A673 (cell line): ENCODE measurements at regions not wholly inside any gene's neighbourhood (a gene's known extent, or its start where the extent isn't known, plus 50 kb on each side); places are given as distances from the start of the nearest gene placed in this dataset.
"Not testable (repeated sequence)": the region's sequence is repeated elsewhere in the genome, so short reads cannot be mapped to it uniquely, and the experiment has no call there.

Source experiments
- BruUV-seq: library from RNA; stranded (reverse); fragments of 400-500 nt; replicated peaks from 2 replicates; lab custom pipeline; 2021; lab: Mats Ljungman, UMichigan
- CTCF ChIA-PET: fragments of 300-600 bp; sonication (Branson Sonifier 250); formaldehyde crosslinking; loops from one replicate; lab custom pipeline; 2022; ENCODE audit warnings: antibody characterized with exemption; lab: Charles Lee
- POLR2A ChIA-PET: fragments of 300-600 bp; sonication (Branson Sonifier 250); formaldehyde crosslinking; loops from one replicate; lab custom pipeline; 2022; ENCODE audit warnings: antibody characterized with exemption; ENCODE audit not compliant: low non-redundant PET; lab: Charles Lee
- DNase-seq: peaks from one replicate; pipeline ENCODE4 v3.0.0-alpha.2; 2015; ENCODE audit warnings: low spot score
- H3K27ac ChIP-seq: fragments of 200-600 bp; sonication (generic); 2 replicates; pipeline ENCODE4 v1.5.1; 2016; ENCODE audit warnings: mixed run types, low read depth, mild to moderate bottlenecking, mixed read lengths, antibody characterized with exemption, low read length; ENCODE audit not compliant: poor library complexity, severe bottlenecking
- H3K27me3 ChIP-seq: fragments of 200-600 bp; sonication (generic); replicated peaks from 2 replicates; pipeline ENCODE4 v1.6.1; 2017; ENCODE audit warnings: mixed run types, low read depth, mild to moderate bottlenecking, mixed read lengths, antibody characterized with exemption, low read length; ENCODE audit not compliant: insufficient read depth, poor library complexity
- H3K36me3 ChIP-seq: fragments of 200-600 bp; sonication (generic); 2 replicates; pipeline ENCODE4 v1.6.1; 2016; ENCODE audit warnings: mixed run types, mild to moderate bottlenecking, mixed read lengths, antibody characterized with exemption, low read length; ENCODE audit not compliant: insufficient read depth, poor library complexity, severe bottlenecking
- H3K4me1 ChIP-seq: fragments of 200-600 bp; sonication (generic); 2 replicates; pipeline ENCODE4 v1.6.1; 2017; ENCODE audit warnings: mixed run types, mild to moderate bottlenecking, mixed read lengths, antibody characterized with exemption, low read length; ENCODE audit not compliant: insufficient read depth, poor library complexity, severe bottlenecking
- H3K4me3 ChIP-seq: fragments of 200-600 bp; sonication (generic); 2 replicates; pipeline ENCODE4 v1.5.1; 2016; ENCODE audit warnings: low read depth, mixed run types, mild to moderate bottlenecking, mixed read lengths, low read length; ENCODE audit not compliant: poor library complexity, severe bottlenecking
- H3K9me3 ChIP-seq: fragments of 200-600 bp; sonication (generic); 2 replicates; pipeline ENCODE4 v1.6.1; 2016; ENCODE audit warnings: mixed run types, low read depth, mild to moderate bottlenecking, mixed read lengths, antibody characterized with exemption, low read length; ENCODE audit not compliant: poor library complexity, severe bottlenecking
- CTCF ChIP-seq: fragments of 300-800, 200-600 bp; sonication (generic); conservative IDR thresholded peaks from 2 replicates; pipeline ENCODE4 v1.5.1; 2017; ENCODE audit warnings: low read depth, mild to moderate bottlenecking, antibody characterized with exemption, low read length, moderate library complexity, mixed read lengths
- EZH2 ChIP-seq: fragments of 200-600 bp; sonication (generic); IDR thresholded peaks from 2 replicates; pipeline ENCODE4 v1.6.1; 2017; ENCODE audit warnings: borderline replicate concordance, low read depth, mild to moderate bottlenecking, mixed read lengths, antibody characterized with exemption, low read length; ENCODE audit not compliant: poor library complexity, severe bottlenecking
- intact Hi-C: fragments of 100-400 bp; cut with micrococcal nuclease; formaldehyde crosslinking; loops from one replicate; pipeline ENCODE4 v1.10.0; 2022; ENCODE audit not compliant: unreplicated experiment

GRCh38 chr3:35292568-35292967, 346.8 kb upstream of the ARPP21 start:
- POLR2A ChIA-PET, result interaction anchor here (0.6 kb wide), 1 partner anchor 156 kb away, joined by 4 read pairs; no protein-coding TSS in a partner anchor
- CTCF ChIA-PET, result no interaction called here
- intact Hi-C loops, result no loop called here

GRCh38 chr3:35295906-35296305, 343.4 kb upstream of the ARPP21 start:
- Histone ChIP-seq H3K36me3 (no peaks in the 10 kb centered on the region), H3K27ac (no peak overlapping the region), H3K4me1 (no peaks in the 10 kb centered on the region), H3K9me3 (no peaks in the 10 kb centered on the region), H3K27me3 (no peaks in the 10 kb centered on the region), H3K4me3 (no peak overlapping the region)
- TF ChIP-seq EZH2 (no peak), CTCF (no peak)
- intact Hi-C loops, result no loop called here
- ChIA-PET CTCF (no interaction called here), POLR2A (no interaction called here)
- DNase-seq, result no peak
- BruUV-seq, result no TSS peak

More at GRCh38 chr3:35292568-35292967, 346.8 kb upstream of the ARPP21 start:
- Histone ChIP-seq H3K9me3 (no peaks in the 10 kb centered on the region), H3K36me3 (no peaks in the 10 kb centered on the region), H3K27me3 (no peaks in the 10 kb centered on the region), H3K27ac (no peak overlapping the region), H3K4me1 (no peaks in the 10 kb centered on the region), H3K4me3 (no peak overlapping the region)
- no peak for DNase-seq
- BruUV-seq, result no TSS peak
- no peak for TF ChIP-seq EZH2

DNA sequence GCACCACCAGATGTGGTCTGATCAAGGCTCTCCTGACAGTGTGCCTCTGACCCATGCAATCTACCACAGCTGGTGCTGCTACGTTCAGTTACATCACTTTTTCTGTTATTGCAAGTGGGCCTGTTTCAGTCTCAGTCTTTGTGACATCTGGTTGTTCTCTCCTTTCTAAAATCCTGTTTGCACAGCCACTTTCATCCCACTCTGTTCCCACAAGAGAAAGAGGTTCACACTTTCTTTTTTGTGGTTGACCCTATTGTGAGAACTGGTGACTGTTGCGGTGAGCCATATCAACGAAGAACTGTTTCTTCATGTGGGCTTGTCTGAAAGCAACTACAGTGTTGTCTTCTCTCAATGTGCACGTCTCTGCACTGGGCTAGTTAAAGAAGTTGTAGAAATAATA, 342.8 kb upstream of the ARPP21 start:
- Histone ChIP-seq H3K27me3 (no peaks in the 10 kb centered on the region), H3K4me1 (no peaks in the 10 kb centered on the region)

DNA sequence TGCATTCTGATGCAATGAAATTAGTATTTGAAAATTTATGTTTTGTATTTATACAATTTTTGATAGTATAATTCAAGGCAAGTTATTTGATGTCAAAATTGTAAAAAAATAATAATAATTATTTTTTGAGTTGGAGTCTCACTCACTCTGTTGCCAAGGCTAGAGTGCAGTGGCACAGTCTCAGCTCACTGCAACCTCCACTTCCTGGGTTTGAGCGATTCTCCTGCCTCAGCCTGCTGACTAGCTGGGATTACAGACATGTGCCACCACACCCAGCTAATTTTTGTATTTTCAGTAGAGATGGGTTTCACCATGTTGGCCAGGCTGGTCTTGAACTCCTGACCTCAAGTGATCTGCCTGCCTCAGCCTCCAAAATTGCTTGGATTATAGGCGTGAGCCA, 342.4 kb upstream of the ARPP21 start:
- H3K36me3 ChIP-seq, POLR2A ChIA-PET, CTCF ChIA-PET, H3K27ac ChIP-seq, H3K4me3 ChIP-seq, intact Hi-C loops, H3K9me3 ChIP-seq, BruUV-seq, H3K4me1 ChIP-seq, H3K27me3 ChIP-seq, DNase-seq: not testable (repeated sequence)

More for the DNA sequence above, 342.8 kb upstream of the ARPP21 start:
- no peaks in the 10 kb centered on the region for H3K36me3 ChIP-seq
- intact Hi-C loops, result no loop called here
- H3K9me3 ChIP-seq, result no peaks in the 10 kb centered on the region
- ChIA-PET POLR2A (no interaction called here), CTCF (no interaction called here)
- no peak overlapping the region for H3K4me3 ChIP-seq
- DNase-seq, result no peak
- BruUV-seq, result no TSS peak
- no peak for TF ChIP-seq CTCF
- H3K27ac ChIP-seq, result no peak overlapping the region
